ENCODE measurements at regions not wholly inside any gene's neighbourhood (a gene's known extent, or its start where the extent isn't known, plus 50 kb on each side); places are given as distances from the start of the nearest gene placed in this dataset.

DNA sequence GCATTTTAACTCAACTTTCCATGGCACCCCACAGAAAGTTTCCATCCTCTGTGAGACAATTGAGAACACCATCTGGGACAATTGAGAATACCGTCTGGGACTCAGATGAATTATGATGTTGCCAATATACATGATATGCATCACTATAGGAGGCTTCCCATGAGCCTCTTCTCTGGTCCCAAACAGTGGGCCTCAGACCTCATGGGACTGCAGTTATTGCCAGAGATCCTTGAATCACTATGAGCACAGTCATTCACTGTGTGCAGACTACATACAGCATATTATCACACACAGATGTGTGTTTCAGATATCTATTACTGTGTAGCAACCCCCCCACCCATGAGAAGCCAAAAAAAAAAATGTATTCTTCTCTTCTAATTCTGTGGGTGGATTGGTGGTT is 134.4 kb downstream of the GXYLT1 start:
- Histone ChIP-seq H3K4me3 (no peak overlapping the region), H3K27me3 (ENCODE audit: control insufficient read depth in 2 of 2, insufficient read depth in 2 of 2, low read length in 2 of 2) (no peaks in the 10 kb centered on the region; a peak in 1 of 5 replicates), H3K36me3 (ENCODE audit: control insufficient read depth, insufficient read depth, low read length) (no peaks in the 10 kb centered on the region), H3K9me3 (replicated peaks; ENCODE audit: control insufficient read depth, insufficient read depth, low read depth, low read length) (no peaks in the 10 kb centered on the region), H3K4me1 (replicated peaks in 1 of 2; ENCODE audit: control insufficient read depth in 2 of 2, insufficient read depth in 2 of 2, low read length in 2 of 2) (no peaks in the 10 kb centered on the region; a peak in 1 of 5 replicates), H4K20me1 (replicated peaks; ENCODE audit: control insufficient read depth, insufficient read depth, low read length) (no peaks in the 10 kb centered on the region), H3K79me2 (ENCODE audit: control insufficient read depth, insufficient read depth, low read length) (no peaks in the 10 kb centered on the region), H3K9me1 (ENCODE audit: control insufficient read depth, insufficient read depth, low read length) (no peaks in the 10 kb centered on the region), H3K4me2 (ENCODE audit: insufficient read depth, low read length) (no peak overlapping the region), H2AFZ (ENCODE audit: low read depth, low read length) (no peak overlapping the region), H3K9ac (ENCODE audit: insufficient read depth in 1 of 2, low read depth in 2 of 2, low read length in 2 of 2) (no peak overlapping the region), H3K27ac (ENCODE audit: extremely low read depth, low read depth, low read length) (no peak overlapping the region)
- ChIA-PET POLR2A (interaction anchor here (0.6 kb wide), 1 partner anchor 445 kb away, joined by 3 read pairs; no protein-coding TSS in a partner anchor), CTCF (ENCODE audit: low intra/inter-chr PET ratio) (no interaction called here)
- WGBS (ENCODE audit: insufficient coverage, low coverage, missing lambda C conversion rate) = 0% methylated on average over 1 of the region's 1 CpG
- no TSS peak for BruUV-seq (replicated peaks)
- intact Hi-C loops (cut with micrococcal nuclease) (no loop called here), in situ Hi-C loops (cut with MboI) (loop anchor here (25.0 kb wide), 1 partner anchor 723 kb away; no protein-coding TSS in a partner anchor)
- ATAC-seq (no peak), DNase-seq (ENCODE audit: extremely low read depth in 1 of 4, low spot score in 3 of 4) (no peak), FAIRE-seq (no peak)
- TF ChIP-seq PML (IDR thresholded peaks at IDR 0.05; ENCODE audit: low read length) (no peak), CHD4 (IDR thresholded peaks at IDR 0.05; ENCODE audit: insufficient read depth, insufficient replicate concordance, low read depth, low read length, poor library complexity, severe bottlenecking) (no peak), SIX5 (IDR thresholded peaks at IDR 0.05; ENCODE audit: borderline replicate concordance in 1 of 2, insufficient read depth in 1 of 2, low read depth in 1 of 2, low read length in 2 of 2) (no peak), ZNF175 (CRISPR knock-in tag; IDR thresholded peaks at IDR 0.05; ENCODE audit: low read depth) (no peak)
- TF ChIP-seq, protein P1, sequence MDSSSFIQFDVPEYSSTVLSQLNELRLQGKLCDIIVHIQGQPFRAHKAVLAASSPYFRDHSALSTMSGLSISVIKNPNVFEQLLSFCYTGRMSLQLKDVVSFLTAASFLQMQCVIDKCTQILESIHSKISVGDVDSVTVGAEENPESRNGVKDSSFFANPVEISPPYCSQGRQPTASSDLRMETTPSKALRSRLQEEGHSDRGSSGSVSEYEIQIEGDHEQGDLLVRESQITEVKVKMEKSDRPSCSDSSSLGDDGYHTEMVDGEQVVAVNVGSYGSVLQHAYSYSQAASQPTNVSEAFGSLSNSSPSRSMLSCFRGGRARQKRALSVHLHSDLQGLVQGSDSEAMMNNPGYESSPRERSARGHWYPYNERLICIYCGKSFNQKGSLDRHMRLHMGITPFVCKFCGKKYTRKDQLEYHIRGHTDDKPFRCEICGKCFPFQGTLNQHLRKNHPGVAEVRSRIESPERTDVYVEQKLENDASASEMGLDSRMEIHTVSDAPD (CRISPR knock-in tag; IDR thresholded peaks at IDR 0.05) = no peak

Measured in K562 (cell line).